Endothelial cell of umbilical vein (primary cell): ENCODE measurements at regions not wholly inside any gene's neighbourhood (a gene's known extent, or its start where the extent isn't known, plus 50 kb on each side); places are given as distances from the start of the nearest gene placed in this dataset.

Experiments used
- BruUV-seq: library from RNA; stranded (reverse); fragments of 400-500 nt; replicated peaks from 2 replicates; lab custom pipeline; 2021; lab: Mats Ljungman, UMichigan
- CTCF ChIA-PET: fragments of 300-600, 350-600 bp; sonication (Branson Sonifier 250); formaldehyde crosslinking; loops from one replicate; lab custom pipeline; 2021; ENCODE audit warnings: antibody characterized with exemption, inconsistent platforms; lab: Charles Lee
- POLR2A ChIA-PET: fragments of 300-600, 350-600 bp; sonication (Branson Sonifier 250); formaldehyde crosslinking; loops from one replicate; lab custom pipeline; 2021; ENCODE audit warnings: antibody characterized with exemption, inconsistent platforms; lab: Charles Lee
- DNase-seq: peaks from one replicate; pipeline ENCODE4 v3.0.0-alpha.2; 2011; ENCODE audit warnings: low read depth, low spot score
- FAIRE-seq: peaks from 2 replicates; lab custom pipeline; 2011; peaks lifted over from hg19 to GRCh38; lab: Jason Lieb, UNC
- H2AFZ ChIP-seq: 2 replicates; pipeline ENCODE4 v1.6.0; 2012; ENCODE audit warnings: low read depth, low read length, control low read depth, inconsistent platforms
- H3K27ac ChIP-seq: 2 replicates; pipeline ENCODE4 v1.5.1; 2011; ENCODE audit warnings: low read depth, mild to moderate bottlenecking, control low read depth, low read length, moderate library complexity; ENCODE audit not compliant: insufficient read depth
- H3K27me3 ChIP-seq, 2 experiments: 2 replicates each; pipeline versions ENCODE4 v1.6.0 to v1.6.1; 2011; ENCODE audit warnings: low read length in 2 of 2, mixed read lengths in 1 of 2; ENCODE audit not compliant: control insufficient read depth in 2 of 2, insufficient read depth in 2 of 2
- H3K36me3 ChIP-seq, 2 experiments: 2 replicates in 1 of 2; 3 replicates in 1 of 2; pipeline ENCODE4 v1.5.1; 2011; ENCODE audit warnings: low read length in 2 of 2, mild to moderate bottlenecking in 1 of 2, moderate library complexity in 1 of 2; ENCODE audit not compliant: control insufficient read depth in 2 of 2, insufficient read depth in 2 of 2; ENCODE audit errors: extremely low read depth in 1 of 2
- H3K4me1 ChIP-seq: 3 replicates; pipeline ENCODE4 v1.5.1; 2011; ENCODE audit warnings: mild to moderate bottlenecking, low read length; ENCODE audit not compliant: control insufficient read depth, insufficient read depth; ENCODE audit errors: extremely low read depth
- H3K4me2 ChIP-seq: 2 replicates; pipeline ENCODE4 v1.6.1; 2011; ENCODE audit warnings: low read length, control low read depth, mixed read lengths; ENCODE audit not compliant: insufficient read depth
- H3K4me3 ChIP-seq, 3 experiments: fragments of 200-600 bp in 1 of 3; sonication (generic), shearing (Covaris generic) in 1 of 3; replicated peaks in 1 of 3; 2 replicates each; pipeline ENCODE4 v1.5.1; 2011 to 2016; ENCODE audit warnings: control low read depth in 3 of 3, low read length in 3 of 3, mild to moderate bottlenecking in 2 of 3, inconsistent platforms in 1 of 3, low read depth in 1 of 3, moderate library complexity in 1 of 3; ENCODE audit not compliant: insufficient read depth in 1 of 3
- H3K79me2 ChIP-seq: 2 replicates; pipeline ENCODE4 v1.6.0; 2012; ENCODE audit warnings: low read length, inconsistent platforms; ENCODE audit not compliant: control insufficient read depth, insufficient read depth
- H3K9ac ChIP-seq: replicated peaks from 2 replicates; pipeline ENCODE3; 2011; ENCODE audit warnings: low read length, control low read depth; ENCODE audit not compliant: insufficient read depth; ENCODE audit errors: extremely low read depth
- H3K9me1 ChIP-seq: replicated peaks from 3 replicates; pipeline ENCODE4 v1.6.0; 2011; ENCODE audit warnings: mild to moderate bottlenecking, low read length; ENCODE audit not compliant: control insufficient read depth, insufficient read depth; ENCODE audit errors: extremely low read depth
- H3K9me3 ChIP-seq: replicated peaks from 2 replicates; pipeline ENCODE4 v1.5.1; 2012; ENCODE audit warnings: low read length, inconsistent platforms; ENCODE audit not compliant: control insufficient read depth, insufficient read depth
- H4K20me1 ChIP-seq: replicated peaks from 2 replicates; pipeline ENCODE3; 2011; ENCODE audit warnings: mild to moderate bottlenecking, low read length; ENCODE audit not compliant: control insufficient read depth, insufficient read depth; ENCODE audit errors: extremely low read depth
- EZH2 ChIP-seq: IDR thresholded peaks from 2 replicates; pipeline ENCODE4 v1.6.1; 2012; ENCODE audit warnings: borderline replicate concordance, low read depth, mild to moderate bottlenecking, moderate library complexity, low read length, inconsistent platforms; ENCODE audit not compliant: severe bottlenecking
- FOS ChIP-seq: IDR thresholded peaks from 2 replicates; pipeline ENCODE4 v1.6.1; 2011; ENCODE audit warnings: mild to moderate bottlenecking, low read length, moderate library complexity, borderline replicate concordance; ENCODE audit not compliant: insufficient read depth
- GATA2 ChIP-seq: IDR thresholded peaks from 2 replicates; pipeline ENCODE4 v1.7.0; 2011; ENCODE audit warnings: low read depth, mild to moderate bottlenecking, moderate library complexity, mixed read lengths, low read length; ENCODE audit not compliant: insufficient read length, insufficient read depth
- JUN ChIP-seq: IDR thresholded peaks from 2 replicates; pipeline ENCODE4 v1.6.1; 2011; ENCODE audit warnings: borderline replicate concordance, low read depth; ENCODE audit not compliant: insufficient read length, insufficient read depth
- MYC ChIP-seq: IDR thresholded peaks from one replicate; pipeline ENCODE4 v1.6.1; 2011; ENCODE audit warnings: mild to moderate bottlenecking, low read depth, low read length
- POLR2A ChIP-seq: IDR thresholded peaks from 2 replicates; pipeline ENCODE4 v1.6.1; 2012; ENCODE audit warnings: low read depth, mild to moderate bottlenecking, control low read depth, low read length
- POLR2AphosphoS5 ChIP-seq: IDR thresholded peaks from 2 replicates; pipeline ENCODE4 v1.6.1; 2012; ENCODE audit warnings: low read depth, mild to moderate bottlenecking, control low read depth, low read length, moderate library complexity; ENCODE audit not compliant: insufficient read depth
- dilution Hi-C: fragments of 300-500 bp; cut with MboI; formaldehyde crosslinking; loops from one replicate; pipeline ENCODE4 v1.15.0; 2019; ENCODE audit warnings: low sequenced_read_pairs; ENCODE audit not compliant: extremely low pct_ligation_motif_present
- intact Hi-C: fragments of 100-400 bp; cut with micrococcal nuclease; formaldehyde crosslinking; loops from one replicate; pipeline ENCODE4 v1.10.0; 2022
- TF ChIP-seq, protein P1 (sequence below): IDR thresholded peaks from 2 replicates; pipeline ENCODE4 v1.6.1; 2011; ENCODE audit not compliant: insufficient read depth, insufficient read length
- TF ChIP-seq, protein P2 (sequence below), 2 donors: IDR thresholded peaks; 1 replicate in 1 of 2; 2 replicates in 1 of 2; pipeline ENCODE4 v1.5.1; 2011; ENCODE audit warnings: low read length in 2 of 2, mild to moderate bottlenecking in 2 of 2, moderate library complexity in 2 of 2, control low read depth in 1 of 2, inconsistent platforms in 1 of 2, low read depth in 1 of 2; ENCODE audit not compliant: insufficient read depth in 1 of 2; ENCODE audit errors: extremely low read depth in 1 of 2

DNA sequence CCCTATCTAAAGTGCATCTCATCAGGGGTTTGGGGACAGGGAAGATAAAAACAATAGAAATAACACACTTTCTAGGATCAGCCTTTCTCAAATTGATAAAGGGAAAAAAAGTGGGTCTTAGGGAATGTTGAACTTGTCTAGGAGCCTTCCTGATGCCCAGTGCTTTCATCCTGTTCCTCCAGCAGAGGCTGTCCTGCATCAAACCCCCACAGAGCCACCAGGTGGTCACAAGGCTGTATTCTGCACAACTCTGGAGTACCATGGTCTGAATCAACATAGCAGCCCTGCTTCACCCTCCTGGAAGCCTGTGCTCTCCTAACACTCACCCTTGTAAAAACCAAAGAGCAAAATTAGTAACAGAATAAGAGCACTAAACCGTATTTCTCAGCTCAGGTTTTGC is 118.5 kb upstream of the SLC25A36 start:
- ChIA-PET CTCF (no interaction called here), POLR2A (no interaction called here)
- Histone ChIP-seq H3K4me1 (no peaks in the 10 kb centered on the region), H3K27me3 (no peaks in the 10 kb centered on the region), H3K36me3 (no peaks in the 10 kb centered on the region), H3K27ac (no peak overlapping the region), H3K4me2 (no peak overlapping the region), H3K9me1 (no peaks in the 10 kb centered on the region), H3K9me3 (no peaks in the 10 kb centered on the region), H4K20me1 (no peaks in the 10 kb centered on the region), H3K79me2 (no peaks in the 10 kb centered on the region), H3K9ac (no peak overlapping the region), H2AFZ (no peak overlapping the region), H3K4me3 (no peak overlapping the region)
- no peak for TF ChIP-seq GATA2
- TF ChIP-seq FOS, result no peak
- TF ChIP-seq POLR2AphosphoS5, result no peak
- TF ChIP-seq POLR2A, result no peak
- no peak for TF ChIP-seq EZH2
- TF ChIP-seq, protein P1, sequence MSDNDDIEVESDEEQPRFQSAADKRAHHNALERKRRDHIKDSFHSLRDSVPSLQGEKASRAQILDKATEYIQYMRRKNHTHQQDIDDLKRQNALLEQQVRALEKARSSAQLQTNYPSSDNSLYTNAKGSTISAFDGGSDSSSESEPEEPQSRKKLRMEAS, result no peak
- TF ChIP-seq JUN, result no peak
- TF ChIP-seq, protein P2, sequence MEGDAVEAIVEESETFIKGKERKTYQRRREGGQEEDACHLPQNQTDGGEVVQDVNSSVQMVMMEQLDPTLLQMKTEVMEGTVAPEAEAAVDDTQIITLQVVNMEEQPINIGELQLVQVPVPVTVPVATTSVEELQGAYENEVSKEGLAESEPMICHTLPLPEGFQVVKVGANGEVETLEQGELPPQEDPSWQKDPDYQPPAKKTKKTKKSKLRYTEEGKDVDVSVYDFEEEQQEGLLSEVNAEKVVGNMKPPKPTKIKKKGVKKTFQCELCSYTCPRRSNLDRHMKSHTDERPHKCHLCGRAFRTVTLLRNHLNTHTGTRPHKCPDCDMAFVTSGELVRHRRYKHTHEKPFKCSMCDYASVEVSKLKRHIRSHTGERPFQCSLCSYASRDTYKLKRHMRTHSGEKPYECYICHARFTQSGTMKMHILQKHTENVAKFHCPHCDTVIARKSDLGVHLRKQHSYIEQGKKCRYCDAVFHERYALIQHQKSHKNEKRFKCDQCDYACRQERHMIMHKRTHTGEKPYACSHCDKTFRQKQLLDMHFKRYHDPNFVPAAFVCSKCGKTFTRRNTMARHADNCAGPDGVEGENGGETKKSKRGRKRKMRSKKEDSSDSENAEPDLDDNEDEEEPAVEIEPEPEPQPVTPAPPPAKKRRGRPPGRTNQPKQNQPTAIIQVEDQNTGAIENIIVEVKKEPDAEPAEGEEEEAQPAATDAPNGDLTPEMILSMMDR (IDR thresholded peaks at IDR 0.05; ENCODE audit: extremely low read depth in 1 of 2, insufficient read depth in 1 of 2, low read depth in 1 of 2, low read length in 2 of 2), result no peak
- no peak for TF ChIP-seq MYC
- no TSS peak for BruUV-seq
- DNase-seq (no peak), FAIRE-seq (no peak)
- intact Hi-C loops, result no loop called here
- dilution Hi-C loops, result no loop called here
